Stimulated activated effector memory CD8-positive, alpha-beta T cell treated with anti-CD3 and anti-CD28 coated beads, Interleukin-12 subunit alpha, Interleukin-12 subunit beta, amount 100 ng/mL, for 72 hours (primary cell): ENCODE measurements at regions not wholly inside any gene's neighbourhood (a gene's known extent, or its start where the extent isn't known, plus 50 kb on each side); places are given as distances from the start of the nearest gene placed in this dataset.
"Not testable (repeated sequence)": the region's sequence is repeated elsewhere in the genome, so short reads cannot be mapped to it uniquely, and the experiment has no call there.

Source experiments
- ATAC-seq: fragments of 150-1000 bp; cut with Tn5 transposase; 2 replicates; pipeline ENCODE4 v1.10.0; 2021
- DNase-seq, 2 donors: peaks; one replicate each; pipeline ENCODE4 v3.0.0; 2021 to 2022; ENCODE audit warnings: low spot score in 2 of 2
- H3K27ac Mint-ChIP-seq: one replicate; pipeline ENCODE4 v1.8.0; 2022; ENCODE audit warnings: mild to moderate bottlenecking, mixed read lengths
- H3K36me3 Mint-ChIP-seq: one replicate; pipeline ENCODE4 v1.8.0; 2022; ENCODE audit warnings: mild to moderate bottlenecking, mixed read lengths
- H3K4me1 Mint-ChIP-seq: one replicate; pipeline ENCODE4 v1.8.0; 2022; ENCODE audit warnings: mixed read lengths
- H3K4me3 Mint-ChIP-seq: one replicate; pipeline ENCODE4 v1.8.0; 2022; ENCODE audit warnings: mild to moderate bottlenecking, mixed read lengths
- H3K9me3 Mint-ChIP-seq: one replicate; pipeline ENCODE4 v1.8.0; 2022; ENCODE audit warnings: mixed read lengths

- no peaks in the 10 kb centered on the region for H3K4me1 Mint-ChIP-seq
- ATAC-seq = no peak
- H3K4me3 Mint-ChIP-seq = no peak overlapping the region
- H3K36me3 Mint-ChIP-seq = no peaks in the 10 kb centered on the region
- peaks cover 26% of the 10 kb centered on the region for H3K9me3 Mint-ChIP-seq
- no peak for DNase-seq
- H3K27ac Mint-ChIP-seq = no peak overlapping the region
These were observed 956.2 kb downstream of the SORCS3 start for GRCh38 chr10:105597312-105597711.

GRCh38 chr10:105596749-105597148, 955.7 kb downstream of the SORCS3 start:
- H3K4me1 Mint-ChIP-seq = no peaks in the 10 kb centered on the region
- no peak overlapping the region for H3K27ac Mint-ChIP-seq
- no peak for DNase-seq
- H3K4me3 Mint-ChIP-seq = no peak overlapping the region
- H3K36me3 Mint-ChIP-seq = no peaks in the 10 kb centered on the region
- ATAC-seq = no peak
- peaks cover 29% of the 10 kb centered on the region for H3K9me3 Mint-ChIP-seq

DNA sequence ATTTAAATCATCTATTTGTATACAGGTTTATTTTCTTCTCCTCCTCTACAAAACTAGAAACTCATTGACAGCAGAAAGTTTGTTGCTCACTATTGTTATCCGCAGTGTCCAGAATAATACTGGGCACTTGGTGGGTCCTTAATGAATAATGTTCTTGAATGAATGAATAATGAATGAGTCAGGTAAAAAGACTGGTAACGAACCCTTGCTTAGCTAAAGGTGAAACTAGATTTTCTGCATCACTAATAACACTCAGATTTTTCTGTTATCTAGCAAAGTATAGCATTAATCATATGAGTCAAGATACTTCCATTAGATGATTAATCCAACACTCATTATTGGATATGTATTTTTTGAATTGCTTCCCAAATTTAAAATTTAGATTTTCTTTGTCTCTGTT, 953.2 kb downstream of the SORCS3 start:
- peaks cover 19% of the 10 kb centered on the region for H3K9me3 Mint-ChIP-seq
- ATAC-seq = no peak

DNA sequence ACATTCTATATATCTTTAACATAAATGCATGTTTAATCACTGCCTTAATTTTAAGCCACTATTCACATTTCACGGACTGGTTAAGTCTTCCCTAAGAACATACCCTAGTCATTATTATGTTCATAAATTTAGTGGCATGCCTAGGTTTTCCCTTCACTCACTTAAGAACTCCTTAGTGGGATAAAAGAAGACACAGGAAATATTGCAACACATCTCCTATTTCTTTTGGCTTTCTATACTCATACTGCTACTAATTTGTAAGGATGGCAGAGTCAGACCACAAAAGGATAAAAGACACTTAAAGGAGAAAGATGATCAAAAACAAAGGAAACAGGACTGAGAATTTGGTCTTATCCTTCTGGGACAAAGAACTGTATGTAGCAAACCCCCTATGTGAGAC, 951.4 kb downstream of the SORCS3 start:
- Mint-ChIP-seq H3K4me3 (no peak overlapping the region), H3K9me3 (peaks cover 15% of the 10 kb centered on the region), H3K36me3 (no peaks in the 10 kb centered on the region), H3K27ac (no peak overlapping the region), H3K4me1 (no peaks in the 10 kb centered on the region)
- ATAC-seq (no peak), DNase-seq (no peak)

More for the DNA sequence above, 953.2 kb downstream of the SORCS3 start:
- no peak for DNase-seq
- no peaks in the 10 kb centered on the region for H3K4me1 Mint-ChIP-seq
- no peaks in the 10 kb centered on the region for H3K36me3 Mint-ChIP-seq
- H3K4me3 Mint-ChIP-seq = no peak overlapping the region
- no peak overlapping the region for H3K27ac Mint-ChIP-seq

DNA sequence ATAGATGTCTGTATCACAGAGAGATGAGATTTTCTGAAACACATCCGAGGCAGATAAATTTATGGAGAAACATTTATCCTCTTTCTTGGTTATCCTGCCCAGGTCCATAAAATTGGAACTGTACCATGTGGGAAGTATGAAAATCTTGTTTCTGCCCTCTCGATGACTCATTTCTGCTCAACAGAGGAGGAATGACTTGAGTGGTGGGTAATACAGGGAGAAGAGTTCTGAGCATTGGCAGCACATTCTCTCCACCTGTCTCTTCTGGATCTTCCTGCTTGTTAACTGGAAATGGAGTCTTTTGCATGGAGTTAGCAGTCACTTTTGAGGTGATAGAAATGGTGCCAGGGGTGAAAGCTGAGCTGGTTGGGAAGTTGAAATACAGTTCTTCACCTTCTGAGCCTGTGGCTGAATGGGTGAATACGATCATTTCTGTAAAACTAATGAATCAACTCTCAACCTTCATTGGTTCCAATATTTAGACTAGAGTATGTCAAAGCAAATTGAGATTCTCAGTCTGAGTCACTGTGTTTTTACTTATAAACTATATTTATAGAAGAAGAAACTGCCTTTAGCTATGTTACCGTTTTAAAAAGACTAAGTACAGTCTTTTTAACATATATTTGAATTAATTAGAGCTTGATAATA, 945.5 kb downstream of the SORCS3 start:
- no peaks in the 10 kb centered on the region for H3K36me3 Mint-ChIP-seq
- peaks cover 5% of the 10 kb centered on the region for H3K9me3 Mint-ChIP-seq
- ATAC-seq = no peak
- no peak for DNase-seq
- no peak overlapping the region for H3K4me3 Mint-ChIP-seq
- H3K4me1 Mint-ChIP-seq = no peaks in the 10 kb centered on the region
- no peak overlapping the region for H3K27ac Mint-ChIP-seq

DNA sequence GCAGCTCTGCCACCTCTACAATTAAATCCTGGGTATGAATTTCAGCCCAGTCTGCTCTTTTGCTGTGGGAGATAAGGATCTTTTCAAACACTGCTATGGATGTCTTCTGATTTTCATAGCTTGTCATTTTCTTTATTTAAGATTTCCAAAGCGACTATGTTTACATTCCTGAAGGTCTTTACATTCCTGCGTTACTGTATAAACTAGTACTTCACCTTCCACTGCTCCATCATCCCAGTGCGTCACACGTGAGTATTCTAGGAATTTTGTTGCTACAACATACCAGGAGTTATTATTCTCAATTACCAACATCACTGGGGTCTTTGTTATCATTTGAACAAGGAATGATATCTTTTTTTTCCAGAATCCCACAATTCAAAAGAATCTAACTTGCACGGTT, 944.7 kb downstream of the SORCS3 start:
- no peak for DNase-seq

DNA sequence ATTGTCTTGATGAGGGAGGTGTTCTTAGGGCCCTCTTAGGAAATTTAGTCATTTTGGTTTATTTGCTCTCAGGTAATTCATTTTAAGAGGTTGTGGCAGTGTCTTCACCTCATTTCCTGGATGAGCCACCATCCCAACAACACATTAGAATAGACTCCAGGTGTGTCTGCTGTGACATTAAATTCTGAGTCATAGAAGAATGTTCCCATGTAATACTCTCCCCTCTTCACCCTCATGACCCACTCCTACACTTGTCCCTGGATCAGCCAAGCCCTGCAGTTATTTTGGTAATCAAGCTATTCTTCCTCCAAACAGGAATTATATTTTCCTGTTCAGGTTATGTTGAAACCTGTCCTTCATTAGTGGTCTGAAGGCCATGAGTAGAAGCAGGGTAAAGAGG, 944.1 kb downstream of the SORCS3 start:
- Mint-ChIP-seq H3K4me3 (no peak overlapping the region), H3K36me3 (no peaks in the 10 kb centered on the region), H3K4me1 (no peaks in the 10 kb centered on the region), H3K27ac (no peak overlapping the region), H3K9me3 (peaks cover 7% of the 10 kb centered on the region)
- ATAC-seq (no peak), DNase-seq (no peak)

More for the DNA sequence above, 944.7 kb downstream of the SORCS3 start:
- Mint-ChIP-seq H3K27ac (no peak overlapping the region), H3K36me3 (no peaks in the 10 kb centered on the region), H3K4me3 (no peak overlapping the region), H3K9me3 (peaks cover 7% of the 10 kb centered on the region), H3K4me1 (no peaks in the 10 kb centered on the region)
- ATAC-seq = no peak

- Mint-ChIP-seq H3K4me3 (no peak overlapping the region), H3K27ac (no peak overlapping the region), H3K36me3 (no peaks in the 10 kb centered on the region), H3K9me3 (peaks cover 17% of the 10 kb centered on the region), H3K4me1 (no peaks in the 10 kb centered on the region)
- DNase-seq (no peak), ATAC-seq (no peak)
These were observed 938.0 kb downstream of the SORCS3 start for GRCh38 chr10:105579112-105579511.

DNA sequence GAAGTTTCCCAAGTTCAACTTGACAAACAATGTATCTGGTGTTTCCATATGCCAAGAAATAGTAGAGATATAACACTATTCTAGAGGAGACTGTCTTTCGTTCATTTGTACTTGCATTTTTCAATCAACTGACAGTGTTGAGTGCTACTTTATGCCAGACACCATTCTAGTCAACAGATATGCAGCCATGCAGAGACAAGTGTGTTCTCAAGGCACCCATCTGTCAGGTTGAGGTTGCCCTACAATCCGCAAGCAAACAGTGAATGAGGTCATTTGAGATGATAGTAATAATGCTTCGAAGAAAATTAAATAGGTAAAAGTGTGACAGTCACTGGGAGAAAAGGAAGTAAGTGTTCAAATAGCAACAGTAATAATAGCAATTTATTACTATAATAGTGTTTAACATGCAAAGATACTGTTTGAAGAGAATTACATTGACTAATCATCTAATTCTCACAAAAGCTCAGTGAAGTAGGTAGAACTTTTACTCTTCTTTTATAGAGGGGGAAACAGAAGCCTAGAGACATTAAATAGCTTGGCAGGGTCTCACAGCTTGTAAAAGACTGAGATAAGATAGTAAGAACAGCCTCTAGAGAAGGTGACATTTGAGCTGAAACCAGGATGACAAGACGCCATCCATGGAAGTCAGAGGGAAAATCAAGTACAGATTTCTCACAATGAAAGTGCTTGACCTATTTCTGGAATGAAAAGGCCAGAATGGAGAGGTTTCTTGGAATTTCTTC, 936.9 kb downstream of the SORCS3 start:
- DNase-seq (no peak), ATAC-seq (no peak)
- Mint-ChIP-seq H3K27ac (no peak overlapping the region), H3K9me3 (peaks cover 23% of the 10 kb centered on the region), H3K36me3 (no peaks in the 10 kb centered on the region), H3K4me3 (no peak overlapping the region), H3K4me1 (no peaks in the 10 kb centered on the region)

- H3K27ac Mint-ChIP-seq = no peak overlapping the region
- H3K9me3 Mint-ChIP-seq = peaks cover 14% of the 10 kb centered on the region
- H3K36me3 Mint-ChIP-seq = no peaks in the 10 kb centered on the region
- ATAC-seq (no peak), DNase-seq (no peak)
- no peaks in the 10 kb centered on the region for H3K4me1 Mint-ChIP-seq
- no peak overlapping the region for H3K4me3 Mint-ChIP-seq
These were observed 918.4 kb downstream of the SORCS3 start for GRCh38 chr10:105559333-105560097.

- not testable (repeated sequence) for H3K27ac Mint-ChIP-seq, ATAC-seq, H3K36me3 Mint-ChIP-seq, H3K4me1 Mint-ChIP-seq, DNase-seq, H3K9me3 Mint-ChIP-seq, H3K4me3 Mint-ChIP-seq
These were observed 909.4 kb downstream of the SORCS3 start for GRCh38 chr10:105550453-105550852.

DNA sequence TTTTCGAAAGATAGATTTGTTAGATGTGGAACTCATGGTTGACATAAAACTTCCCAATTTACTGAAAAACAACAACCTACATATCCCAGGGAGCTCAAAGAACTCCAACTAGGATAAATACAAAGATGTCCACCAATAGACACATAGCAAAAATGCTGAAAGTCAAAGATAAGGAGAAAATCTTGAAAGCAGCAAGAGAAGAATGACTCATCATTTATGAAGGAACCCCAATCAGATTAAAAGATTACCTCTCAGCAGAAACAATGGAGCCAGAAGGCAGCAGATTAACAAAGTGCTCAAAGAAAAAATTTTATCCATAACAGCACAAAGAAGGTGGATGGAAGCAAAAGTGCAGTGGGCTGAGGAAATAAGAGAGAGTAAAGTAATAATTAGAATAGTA, 908.6 kb downstream of the SORCS3 start:
- Mint-ChIP-seq H3K27ac (no peak overlapping the region), H3K4me1 (no peaks in the 10 kb centered on the region), H3K9me3 (peaks cover 14% of the 10 kb centered on the region), H3K36me3 (no peaks in the 10 kb centered on the region), H3K4me3 (no peak overlapping the region)
- DNase-seq (no peak), ATAC-seq (no peak)

DNA sequence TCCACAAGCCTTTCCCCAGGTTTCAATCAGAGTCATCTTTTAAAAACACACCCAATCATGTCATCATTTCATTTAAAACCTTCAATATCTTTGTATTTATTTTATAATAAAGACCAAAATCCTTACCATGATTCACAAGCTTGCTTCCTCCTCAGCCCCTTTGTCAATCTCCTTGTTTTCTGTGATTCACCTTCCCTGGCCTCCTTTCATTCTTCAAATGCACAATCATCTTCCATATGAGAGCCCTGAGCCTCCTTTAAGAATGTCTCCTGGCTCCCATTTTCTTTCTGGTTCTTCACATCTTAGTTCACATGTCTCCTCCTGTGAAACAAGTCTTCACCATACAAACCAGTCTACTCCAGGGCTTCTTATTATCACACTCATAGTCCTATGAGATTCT, 904.0 kb downstream of the SORCS3 start:
- no peak for DNase-seq
- H3K27ac Mint-ChIP-seq = no peak overlapping the region
- H3K9me3 Mint-ChIP-seq = peaks cover 28% of the 10 kb centered on the region
- no peaks in the 10 kb centered on the region for H3K4me1 Mint-ChIP-seq
- no peak overlapping the region for H3K4me3 Mint-ChIP-seq
- no peaks in the 10 kb centered on the region for H3K36me3 Mint-ChIP-seq
- ATAC-seq = no peak

DNA sequence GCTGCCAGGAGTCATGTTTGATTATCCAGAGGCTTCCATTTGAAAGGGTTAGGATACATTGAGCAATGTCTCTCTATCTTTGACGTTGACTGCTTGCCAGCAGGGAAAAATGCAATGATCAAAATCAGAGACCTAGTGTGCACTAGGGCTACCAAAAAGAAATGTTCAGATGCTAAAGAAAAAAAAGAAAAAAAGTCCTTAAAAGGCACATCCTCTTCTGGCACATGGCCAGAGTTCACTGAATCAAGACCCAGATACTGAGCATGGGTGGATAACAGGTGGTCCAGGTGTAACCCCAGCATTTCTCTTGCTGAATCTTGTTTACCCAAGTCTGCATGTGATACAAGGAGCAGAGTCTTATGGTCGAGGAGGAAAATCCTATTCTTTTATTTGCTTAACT, 899.3 kb downstream of the SORCS3 start:
- Mint-ChIP-seq H3K4me1 (no peaks in the 10 kb centered on the region), H3K27ac (no peak overlapping the region), H3K9me3 (peaks cover 33% of the 10 kb centered on the region), H3K4me3 (no peak overlapping the region), H3K36me3 (no peaks in the 10 kb centered on the region)
- ATAC-seq = no peak
- no peak for DNase-seq

GRCh38 chr10:105538874-105539273, 897.8 kb downstream of the SORCS3 start:
- ATAC-seq = no peak
- Mint-ChIP-seq H3K27ac (no peak overlapping the region), H3K4me3 (no peak overlapping the region), H3K4me1 (no peaks in the 10 kb centered on the region), H3K36me3 (no peaks in the 10 kb centered on the region), H3K9me3 (peaks cover 22% of the 10 kb centered on the region)
- DNase-seq = no peak

- H3K27ac Mint-ChIP-seq = no peak overlapping the region
- H3K36me3 Mint-ChIP-seq = no peaks in the 10 kb centered on the region
- H3K9me3 Mint-ChIP-seq = peaks cover 21% of the 10 kb centered on the region
- no peak overlapping the region for H3K4me3 Mint-ChIP-seq
- H3K4me1 Mint-ChIP-seq = no peaks in the 10 kb centered on the region
- ATAC-seq (no peak), DNase-seq (no peak)
These were observed 894.4 kb downstream of the SORCS3 start for GRCh38 chr10:105535478-105535877.
